ENCODE measurements at regions not wholly inside any gene's neighbourhood (a gene's known extent, or its start where the extent isn't known, plus 50 kb on each side); places are given as distances from the start of the nearest gene placed in this dataset.
"Not testable (repeated sequence)": the region's sequence is repeated elsewhere in the genome, so short reads cannot be mapped to it uniquely, and the experiment has no call there.

DNA sequence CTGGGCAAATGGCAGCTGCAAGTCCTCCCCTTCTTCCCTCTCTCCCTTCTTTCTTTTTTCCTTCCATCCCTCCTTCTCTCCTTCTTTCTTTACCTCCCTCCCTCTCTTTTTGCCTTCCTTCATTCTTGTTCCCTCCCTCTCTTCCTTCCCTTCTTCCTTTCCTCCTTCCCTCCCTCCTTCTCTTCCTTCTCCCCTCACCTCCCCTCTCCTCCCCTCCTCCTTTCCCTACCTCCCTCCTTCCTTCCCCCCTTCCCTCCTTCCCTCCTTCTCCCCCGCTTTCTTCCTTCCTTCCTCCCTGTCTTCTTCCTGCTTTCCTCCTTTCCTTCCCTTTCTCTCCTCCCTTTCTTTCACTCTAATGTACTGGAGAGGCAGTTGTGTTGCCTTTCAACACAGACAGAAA is 110.8 kb upstream of the SALL1 start:
- no peak for DNase-seq (ENCODE audit: low spot score)

- no peak for DNase-seq (ENCODE audit: low spot score)
Observed at GRCh38 chr16:51255349-51255972, 104.4 kb upstream of the SALL1 start.

GRCh38 chr16:51254390-51254789 is 103.3 kb upstream of the SALL1 start:
- DNase-seq (ENCODE audit: low spot score) = not testable (repeated sequence)

GRCh38 chr16:51248217-51248616 is 97.1 kb upstream of the SALL1 start:
- no peak for DNase-seq (ENCODE audit: low spot score)

DNA sequence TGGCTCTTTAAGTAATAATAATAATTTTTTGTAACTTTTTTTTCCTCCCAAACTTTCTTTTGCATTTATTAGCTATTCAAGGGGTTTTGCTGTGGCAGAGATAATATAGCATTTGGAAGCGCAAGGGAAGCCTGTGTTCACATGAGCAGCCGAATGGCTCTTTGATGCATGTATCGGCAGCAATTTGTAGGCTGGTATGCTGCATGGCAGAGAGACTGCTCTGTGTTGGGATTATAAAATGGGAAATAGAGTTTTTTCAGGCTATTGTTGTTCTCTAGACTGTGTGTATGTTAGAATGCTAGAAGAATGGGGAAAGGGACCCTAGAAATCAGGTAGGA is 94.6 kb upstream of the SALL1 start:
- DNase-seq (ENCODE audit: low spot score) = no peak

DNA sequence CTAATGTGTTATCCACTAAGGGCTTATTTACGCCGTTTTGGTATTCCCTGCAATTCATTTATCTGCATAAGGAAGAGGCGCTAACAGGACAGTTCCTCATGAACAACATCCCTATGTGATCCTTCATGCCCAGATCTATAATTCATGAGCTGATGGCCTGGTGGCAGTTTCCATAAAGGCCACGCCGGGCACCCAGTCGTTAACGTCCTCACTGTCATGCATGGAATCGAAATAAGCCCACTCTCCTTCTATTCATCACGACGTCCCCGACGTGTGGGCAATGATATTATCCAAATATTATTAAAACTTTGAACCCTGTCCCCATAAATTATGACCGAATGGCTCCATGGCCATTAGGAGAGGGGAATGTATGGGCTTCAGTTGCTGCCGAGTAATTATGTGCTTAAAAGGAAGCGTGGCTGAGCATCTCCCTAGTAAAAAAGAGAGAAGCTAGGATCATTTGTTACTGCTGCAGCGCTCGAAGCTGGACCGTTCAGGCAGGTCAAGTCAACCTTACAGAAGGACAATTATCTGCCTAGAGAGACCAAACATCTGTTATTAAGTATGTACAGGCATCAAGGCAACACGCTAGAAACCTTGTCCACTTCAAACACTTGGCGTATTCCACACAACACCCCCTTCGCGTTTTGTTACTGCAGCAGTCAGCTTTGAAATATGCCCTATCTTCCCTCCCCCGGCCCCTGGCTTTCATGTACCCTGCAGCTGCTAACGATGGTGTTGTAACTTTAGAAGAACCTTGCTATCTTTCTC is 94.0 kb upstream of the SALL1 start:
- DNase-seq (ENCODE audit: low spot score) = no peak

DNA sequence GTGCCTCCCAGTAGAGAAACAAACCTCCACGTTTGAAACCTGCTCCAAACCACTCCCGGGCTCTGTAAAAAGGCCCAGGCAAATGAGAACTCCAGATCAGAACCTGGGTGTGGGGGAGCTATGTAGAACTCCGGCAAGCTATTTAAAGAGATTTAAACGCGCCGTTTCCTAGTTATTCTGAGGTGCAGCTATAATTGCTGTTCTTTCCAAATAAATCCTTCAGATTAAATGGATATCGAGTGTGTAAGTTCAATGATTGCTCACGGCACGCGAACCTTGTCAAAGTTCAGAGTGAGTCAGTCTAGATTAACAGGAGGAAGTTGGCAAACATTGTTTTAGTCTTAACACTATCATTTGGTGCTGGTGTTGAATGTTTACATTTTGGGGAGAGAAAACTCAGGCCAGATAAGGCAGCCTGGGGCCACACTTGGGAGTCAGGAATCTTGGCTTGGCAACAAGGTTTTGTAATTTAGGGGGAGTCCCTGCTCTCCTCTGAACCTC is 92.9 kb upstream of the SALL1 start:
- DNase-seq (ENCODE audit: low spot score) = peak; percentile 34

GRCh38 chr16:51242296-51242994 is 91.4 kb upstream of the SALL1 start:
- DNase-seq (ENCODE audit: low spot score) = no peak

DNA sequence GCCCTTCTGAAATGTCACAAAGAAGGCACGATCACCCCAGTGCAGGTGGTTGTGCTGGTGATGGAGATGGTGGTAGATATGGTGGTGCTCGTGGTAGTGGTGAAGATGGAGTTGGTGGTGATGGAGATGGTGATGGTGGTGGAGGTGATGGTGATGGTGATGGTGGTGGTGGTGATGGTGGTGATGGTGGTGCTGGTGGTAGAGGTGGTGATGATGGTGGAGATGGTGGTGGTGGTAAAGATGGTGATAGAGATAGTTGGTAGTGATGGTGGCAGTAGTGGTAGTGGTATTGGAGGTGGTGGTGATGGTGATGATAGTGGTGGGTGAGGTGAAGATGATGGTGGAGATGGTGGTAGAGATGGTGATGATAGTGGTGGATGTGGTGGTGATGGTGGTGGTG is 88.1 kb upstream of the SALL1 start:
- DNase-seq (ENCODE audit: low spot score) = no peak

DNA sequence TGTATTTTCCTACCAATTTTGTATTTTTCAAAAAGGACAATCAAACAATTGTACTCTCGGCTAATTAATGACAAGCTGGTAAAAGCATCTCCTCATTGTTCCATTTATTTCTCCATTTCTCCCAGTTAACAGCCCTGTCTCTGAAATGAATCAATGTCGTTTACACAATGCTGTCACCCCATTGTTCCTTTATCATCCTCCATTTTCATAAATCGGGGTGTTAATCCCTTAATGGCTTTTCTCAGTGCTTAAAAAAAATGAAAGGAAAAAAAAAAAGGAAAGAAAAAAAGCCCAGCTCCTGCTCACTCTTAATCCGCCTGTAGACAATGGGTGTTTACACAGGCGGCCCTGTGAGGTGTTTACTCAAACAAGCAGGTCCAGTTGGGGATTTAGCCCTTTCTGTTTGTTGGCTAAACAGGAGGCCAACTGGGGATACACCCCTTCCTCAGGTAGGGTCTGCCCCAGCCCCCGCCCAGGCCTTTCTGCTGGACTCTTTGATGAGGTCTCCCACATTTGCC is 86.8 kb upstream of the SALL1 start:
- DNase-seq (ENCODE audit: low spot score) = no peak

DNA sequence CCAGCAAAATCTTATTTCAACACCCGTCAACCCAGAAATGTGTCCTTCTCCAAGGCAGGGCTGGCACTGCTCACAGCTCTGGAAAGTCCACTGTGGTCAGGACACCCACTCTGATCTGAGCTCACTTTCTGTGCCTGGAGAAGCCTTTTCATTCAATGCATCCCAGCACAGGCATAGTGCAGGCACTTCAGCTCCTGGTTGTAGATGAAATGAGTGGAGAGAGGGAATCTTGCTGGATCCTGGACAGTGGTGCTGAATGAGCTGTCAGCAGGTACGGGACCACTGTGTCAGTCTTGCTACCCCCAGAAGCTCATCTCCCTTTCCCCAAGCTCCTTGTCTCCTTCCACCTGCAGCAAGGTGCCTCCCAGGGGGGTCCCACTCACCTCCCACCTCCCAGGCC is 86.1 kb upstream of the SALL1 start:
- DNase-seq (ENCODE audit: low spot score) = no peak

- no peak for DNase-seq (ENCODE audit: low spot score)
Observed at GRCh38 chr16:51236583-51236982, 85.5 kb upstream of the SALL1 start.

DNA sequence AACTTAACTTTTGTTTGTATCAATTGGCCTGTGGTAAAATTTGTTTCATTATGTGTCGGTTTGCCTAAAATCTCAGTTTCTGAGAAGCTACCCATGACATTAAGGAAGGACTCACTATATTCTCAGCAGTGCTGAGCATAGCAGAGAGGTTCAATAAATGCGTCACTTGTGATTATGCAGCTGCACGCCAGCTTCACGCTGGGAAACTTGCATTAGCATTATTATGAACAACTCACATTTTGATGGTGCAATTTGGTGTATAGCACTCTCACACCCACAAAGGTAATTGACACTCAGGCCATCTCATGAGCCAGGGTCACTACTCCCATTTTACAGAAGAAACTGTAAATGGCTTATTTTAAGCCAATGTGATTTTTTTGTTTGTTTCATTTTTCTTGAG is 80.6 kb upstream of the SALL1 start:
- DNase-seq (ENCODE audit: low spot score) = no peak

GRCh38 chr16:51230035-51230434 is 79.0 kb upstream of the SALL1 start:
- DNase-seq (ENCODE audit: low spot score) = not testable (repeated sequence)

DNA sequence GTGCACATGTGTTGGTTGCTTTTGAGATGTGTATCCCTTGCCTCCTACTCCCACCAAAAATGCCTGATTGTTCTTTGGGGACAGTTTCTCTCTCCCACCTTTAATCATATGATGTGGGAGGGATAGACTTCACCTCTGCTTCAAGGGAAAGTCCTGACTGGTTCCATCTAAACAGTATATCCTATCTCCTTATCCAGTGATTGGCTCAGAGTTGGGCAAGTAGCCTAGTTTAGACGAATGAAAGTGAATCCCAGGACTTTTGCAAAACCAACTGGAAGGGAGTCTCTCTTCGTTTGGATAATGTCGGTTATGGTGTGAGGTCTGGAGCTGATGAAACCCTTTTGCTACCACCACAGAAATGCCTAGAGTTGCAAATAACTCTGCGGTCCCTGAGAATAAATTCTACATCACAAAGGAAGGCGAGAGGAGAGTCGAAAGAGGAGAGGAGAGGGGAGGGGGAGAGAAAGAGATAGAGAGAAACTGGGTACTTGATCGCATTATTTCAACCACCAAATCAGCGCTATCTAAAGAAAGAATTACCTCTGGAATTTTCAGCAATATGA is 77.1 kb upstream of the SALL1 start:
- DNase-seq (ENCODE audit: low spot score) = no peak

GRCh38 chr16:51225878-51226277 is 74.8 kb upstream of the SALL1 start:
- DNase-seq (ENCODE audit: low spot score) = no peak

DNA sequence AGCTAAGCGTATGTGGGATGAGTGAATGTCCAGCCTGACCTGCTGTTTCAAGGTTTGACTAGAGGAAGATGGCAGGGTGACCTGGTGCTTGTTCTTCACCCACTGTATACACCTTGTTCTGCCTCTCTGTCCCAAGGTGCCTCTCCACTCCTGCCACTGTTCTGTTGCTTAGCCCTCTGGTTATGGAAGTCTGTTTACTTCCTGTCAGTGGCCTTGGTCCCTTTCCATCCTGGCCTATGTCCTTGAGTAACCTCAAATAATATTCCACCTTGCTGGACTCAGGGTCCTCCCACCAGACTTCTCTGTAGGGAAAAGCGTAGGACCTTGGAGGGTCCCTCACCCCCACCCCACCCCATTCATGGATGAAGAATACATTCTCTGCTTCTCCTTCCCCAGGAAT is 73.2 kb upstream of the SALL1 start:
- no peak for DNase-seq (ENCODE audit: low spot score)

DNA sequence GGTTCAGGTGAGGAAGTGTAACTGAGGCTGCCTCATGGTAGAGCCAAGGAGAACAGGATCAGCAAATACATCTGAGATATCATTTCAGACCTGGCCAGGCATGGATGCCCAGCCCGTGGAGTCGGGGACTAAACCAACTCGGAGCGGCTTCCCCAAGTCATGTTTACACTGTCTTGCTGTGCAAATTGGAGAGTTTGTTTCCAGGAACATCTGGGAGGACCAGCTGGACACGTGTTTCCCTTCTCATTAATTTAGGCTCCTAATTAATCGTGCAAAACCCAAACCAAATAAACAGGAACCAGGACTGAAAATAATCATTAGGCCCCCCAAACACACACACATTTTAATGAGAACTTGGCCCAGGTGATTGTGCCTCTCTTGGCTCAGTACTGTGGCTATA is 70.9 kb upstream of the SALL1 start:
- DNase-seq (ENCODE audit: low spot score) = no peak

DNA sequence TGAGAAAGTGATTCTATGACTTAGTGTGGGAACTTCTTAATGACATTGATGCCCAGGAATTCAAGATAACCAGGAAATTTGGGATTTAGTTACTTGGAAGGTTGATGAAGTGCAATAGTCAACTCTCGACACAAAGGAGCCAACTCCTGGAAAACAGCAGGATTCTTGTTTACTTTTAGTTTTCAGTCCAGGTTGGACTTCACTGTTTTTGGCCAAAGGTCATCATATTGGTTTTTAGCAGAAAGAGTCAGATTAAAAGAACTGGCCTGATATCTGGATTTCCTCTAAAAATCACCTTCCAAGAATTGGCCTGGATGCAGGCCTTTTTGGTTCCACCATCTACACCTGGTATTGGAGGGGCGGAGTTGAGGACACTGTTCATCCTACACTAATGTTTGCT is 60.1 kb upstream of the SALL1 start:
- DNase-seq (ENCODE audit: low spot score) = no peak

GRCh38 chr16:51210087-51210486 is 59.0 kb upstream of the SALL1 start:
- no peak for DNase-seq (ENCODE audit: low spot score)

DNA sequence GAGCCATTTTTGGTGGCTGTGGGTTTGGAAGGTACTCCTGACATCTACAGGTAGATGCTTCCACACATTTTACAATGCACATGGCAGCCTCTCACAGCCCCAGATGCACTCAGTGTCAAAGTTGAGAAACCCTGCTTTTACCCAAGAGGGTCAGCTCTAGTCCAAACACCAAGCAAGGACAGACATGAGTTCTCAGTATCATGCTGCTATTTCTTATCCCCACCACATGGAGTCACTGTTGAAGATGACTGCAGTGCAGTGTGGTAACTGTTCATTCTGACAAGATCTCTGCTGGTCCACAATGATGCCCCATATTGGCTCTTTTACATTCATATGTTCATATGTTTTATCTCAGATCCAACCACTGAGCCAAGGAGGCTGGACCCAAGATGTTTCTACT is 50.5 kb upstream of the SALL1 start:
- DNase-seq (ENCODE audit: low spot score) = no peak
